Calu3 (cell line): ENCODE measurements at regions not wholly inside any gene's neighbourhood (a gene's known extent, or its start where the extent isn't known, plus 50 kb on each side); places are given as distances from the start of the nearest gene placed in this dataset.

Experiments used
- BruUV-seq: library from RNA; stranded (reverse); fragments of 400-500 nt; replicated peaks from 2 replicates; lab custom pipeline; 2021; lab: Mats Ljungman, UMichigan
- CTCF ChIA-PET: fragments of 300-600 bp; sonication (Branson Sonifier 250); formaldehyde crosslinking; loops from one replicate; lab custom pipeline; 2022; ENCODE audit warnings: antibody characterized with exemption; lab: Charles Lee
- DNase-seq: peaks from one replicate; pipeline ENCODE4 v3.0.0; 2022
- H3K27ac Mint-ChIP-seq: one replicate; pipeline ENCODE4 v1.8.0; 2022; ENCODE audit warnings: mixed read lengths; ENCODE audit not compliant: unreplicated experiment
- H3K27me3 Mint-ChIP-seq: one replicate; pipeline ENCODE4 v1.8.0; 2022; ENCODE audit warnings: mixed read lengths; ENCODE audit not compliant: unreplicated experiment
- H3K36me3 Mint-ChIP-seq: one replicate; pipeline ENCODE4 v1.8.0; 2022; ENCODE audit warnings: mild to moderate bottlenecking, moderate library complexity, mixed read lengths; ENCODE audit not compliant: insufficient read depth, unreplicated experiment
- H3K4me1 Mint-ChIP-seq: one replicate; pipeline ENCODE4 v1.8.0; 2022; ENCODE audit warnings: mild to moderate bottlenecking, low read depth, mixed read lengths; ENCODE audit not compliant: unreplicated experiment
- H3K4me3 Mint-ChIP-seq: one replicate; pipeline ENCODE4 v1.8.0; 2022; ENCODE audit warnings: mild to moderate bottlenecking, low read depth, moderate library complexity, mixed read lengths; ENCODE audit not compliant: unreplicated experiment
- H3K9me3 Mint-ChIP-seq: one replicate; pipeline ENCODE4 v1.8.0; 2022; ENCODE audit warnings: low read depth, mixed read lengths; ENCODE audit not compliant: unreplicated experiment
- CTCF ChIP-seq: fragments of 200-600 bp; IDR thresholded peaks from one replicate; pipeline ENCODE4 v1.8.0; 2022; ENCODE audit warnings: antibody characterized with exemption; ENCODE audit not compliant: unreplicated experiment
- intact Hi-C: fragments of 100-400 bp; cut with micrococcal nuclease; formaldehyde crosslinking; loops from one replicate; pipeline ENCODE4 v1.10.0; 2022; ENCODE audit not compliant: unreplicated experiment

DNA sequence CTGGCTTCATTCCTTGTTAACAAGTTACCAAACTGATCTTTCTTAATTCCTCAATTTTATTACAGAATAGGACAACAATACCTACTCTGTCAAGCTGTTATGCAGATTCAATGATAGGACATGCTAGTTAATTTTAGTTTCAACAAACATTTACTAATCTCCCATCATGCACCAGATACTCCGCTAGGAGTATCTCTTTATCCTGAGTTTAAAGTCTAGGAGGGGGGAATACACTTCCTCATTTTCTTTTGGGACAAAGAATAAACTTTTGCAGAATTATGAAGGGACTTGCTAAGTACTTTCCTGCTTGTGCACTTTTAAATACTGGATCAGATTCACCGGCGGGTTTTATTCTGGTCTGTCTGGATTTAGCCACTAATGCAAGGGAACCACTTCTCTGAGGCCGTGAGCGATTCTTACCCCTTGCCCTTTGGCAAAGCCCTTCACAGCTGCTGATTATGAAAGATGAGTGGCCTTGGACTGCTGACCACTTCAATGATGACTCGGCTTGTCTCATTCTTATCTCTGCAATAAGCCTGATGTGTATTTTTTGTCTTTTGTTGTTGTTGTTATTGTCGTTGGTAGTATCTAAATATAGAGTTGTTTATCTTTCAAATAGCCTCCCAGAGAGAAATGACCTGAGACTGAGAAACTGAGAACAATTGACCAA lies 73.9 kb downstream of the RMI1 start:
- TF ChIP-seq CTCF = no peak
- Mint-ChIP-seq H3K36me3 (no peaks in the 10 kb centered on the region), H3K4me1 (no peaks in the 10 kb centered on the region), H3K27ac (no peak overlapping the region), H3K4me3 (no peak overlapping the region), H3K9me3 (no peaks in the 10 kb centered on the region), H3K27me3 (peaks cover 40% of the 10 kb centered on the region)
- BruUV-seq = no TSS peak
- CTCF ChIA-PET = no interaction called here
- DNase-seq = no peak
- intact Hi-C loops = no loop called here

- no TSS peak for BruUV-seq
- peaks cover 31% of the 10 kb centered on the region for H3K27me3 Mint-ChIP-seq
- DNase-seq = no peak
- H3K4me1 Mint-ChIP-seq = no peaks in the 10 kb centered on the region
- intact Hi-C loops = no loop called here
- CTCF ChIA-PET = no interaction called here
- no peaks in the 10 kb centered on the region for H3K9me3 Mint-ChIP-seq
- no peak for TF ChIP-seq CTCF
- H3K4me3 Mint-ChIP-seq = no peak overlapping the region
- no peak overlapping the region for H3K27ac Mint-ChIP-seq
- H3K36me3 Mint-ChIP-seq = no peaks in the 10 kb centered on the region
These were observed 77.1 kb downstream of the RMI1 start for GRCh38 chr9:84057662-84058061.

- CTCF ChIA-PET = no interaction called here
- intact Hi-C loops = no loop called here
- no peak for DNase-seq
- TF ChIP-seq CTCF = no peak
- Mint-ChIP-seq H3K27me3 (peaks cover 12% of the 10 kb centered on the region), H3K9me3 (no peaks in the 10 kb centered on the region), H3K4me1 (no peaks in the 10 kb centered on the region), H3K36me3 (no peaks in the 10 kb centered on the region), H3K27ac (no peak overlapping the region), H3K4me3 (no peak overlapping the region)
- BruUV-seq = no TSS peak
These were observed 79.3 kb downstream of the RMI1 start for GRCh38 chr9:84059936-84060335.

DNA sequence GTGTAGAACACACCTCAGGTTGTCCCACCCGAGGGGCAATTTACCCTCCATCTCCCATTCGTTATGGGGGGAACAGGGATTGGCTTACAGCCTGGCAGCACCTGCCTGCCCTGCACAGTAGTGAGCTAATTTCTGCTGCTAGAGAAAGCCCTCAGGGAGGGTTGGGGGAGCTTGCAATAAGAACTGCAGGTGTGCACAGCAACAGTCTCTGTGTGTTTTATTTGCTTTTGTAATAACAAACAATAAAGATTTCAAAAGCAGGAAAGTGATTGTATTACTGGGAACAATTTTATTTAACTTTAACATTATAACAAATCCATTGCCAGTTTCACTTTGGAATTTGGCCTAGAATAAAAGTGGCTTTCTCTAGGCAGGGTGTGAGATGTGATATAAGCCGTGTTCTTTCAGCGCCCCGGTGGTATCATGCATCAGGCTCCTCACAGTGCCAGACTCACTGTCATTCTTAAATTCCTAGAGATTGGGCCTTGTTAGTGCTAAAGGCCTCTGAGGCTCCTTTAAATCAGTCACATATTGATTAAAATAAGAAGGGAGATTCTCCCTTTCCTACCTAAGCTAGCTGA lies 81.1 kb downstream of the RMI1 start:
- Mint-ChIP-seq H3K27ac (no peak overlapping the region), H3K27me3 (peaks cover 12% of the 10 kb centered on the region), H3K4me3 (no peak overlapping the region), H3K9me3 (no peaks in the 10 kb centered on the region), H3K4me1 (no peaks in the 10 kb centered on the region), H3K36me3 (no peaks in the 10 kb centered on the region)
- CTCF ChIA-PET = no interaction called here
- BruUV-seq = no TSS peak
- no peak for DNase-seq
- intact Hi-C loops = no loop called here
- no peak for TF ChIP-seq CTCF
